ELR (cell line): ENCODE measurements at regions not wholly inside any gene's neighbourhood (a gene's known extent, or its start where the extent isn't known, plus 50 kb on each side); places are given as distances from the start of the nearest gene placed in this dataset.

ENCODE experiments used
- DNase-seq: peaks from one replicate; pipeline ENCODE4 v3.0.0-alpha.2; 2015; ENCODE audit warnings: low read depth

DNA sequence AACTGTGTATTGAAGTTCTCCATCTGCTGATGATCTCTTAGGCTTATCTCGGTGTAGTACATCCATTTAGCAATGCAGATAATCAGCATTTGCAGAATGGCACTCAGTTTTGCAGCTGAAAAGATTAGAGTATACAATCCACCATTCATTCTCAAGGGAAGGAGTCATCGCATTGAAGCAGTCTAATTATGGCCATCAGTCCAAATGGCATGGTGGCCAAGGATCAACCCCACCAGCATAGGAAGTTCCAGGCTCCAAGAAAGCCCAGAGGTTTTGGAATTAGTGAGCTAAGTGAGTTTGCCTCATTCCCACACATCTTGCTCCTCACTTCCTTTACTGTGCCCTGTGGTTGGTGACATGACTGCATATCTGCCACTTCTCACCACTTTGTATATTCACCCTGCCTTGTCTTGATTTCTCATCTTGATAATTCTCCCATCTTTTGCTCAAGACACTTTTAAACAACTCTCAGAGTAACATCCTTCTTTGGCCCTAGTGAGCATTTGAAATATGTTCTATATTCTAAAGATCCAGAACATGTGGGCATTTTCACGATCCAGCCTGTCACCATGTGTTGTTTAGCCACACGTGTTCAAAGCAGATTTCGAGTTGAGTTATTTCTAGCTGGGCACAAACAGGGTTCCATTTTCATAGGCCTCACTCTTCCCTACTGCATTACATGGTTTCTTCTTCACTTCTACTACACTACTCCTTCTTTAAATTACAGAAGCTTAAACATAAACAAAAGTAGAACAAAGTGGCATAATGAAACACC, 1119.8 kb downstream of the TSN start:
- no peak for DNase-seq

DNA sequence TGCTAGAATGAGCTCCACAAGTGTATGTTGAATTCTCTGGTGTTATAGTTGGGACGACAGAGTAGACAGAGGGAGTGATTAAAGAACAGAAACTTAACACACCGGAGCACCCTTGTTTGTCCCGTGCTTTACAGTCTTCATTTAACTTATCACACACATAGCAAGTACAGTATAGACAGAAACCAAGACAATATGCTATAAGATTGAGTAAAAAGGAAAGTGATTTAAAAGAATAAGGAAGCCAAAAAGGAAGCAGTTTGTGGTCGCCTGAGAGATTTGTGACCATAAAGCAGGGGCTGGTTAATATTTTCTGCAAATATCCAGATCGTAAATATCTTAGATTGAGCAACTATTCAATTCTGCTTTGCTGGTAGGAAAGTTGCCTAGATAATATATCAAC, 1128.4 kb downstream of the TSN start:
- DNase-seq: no peak

DNA sequence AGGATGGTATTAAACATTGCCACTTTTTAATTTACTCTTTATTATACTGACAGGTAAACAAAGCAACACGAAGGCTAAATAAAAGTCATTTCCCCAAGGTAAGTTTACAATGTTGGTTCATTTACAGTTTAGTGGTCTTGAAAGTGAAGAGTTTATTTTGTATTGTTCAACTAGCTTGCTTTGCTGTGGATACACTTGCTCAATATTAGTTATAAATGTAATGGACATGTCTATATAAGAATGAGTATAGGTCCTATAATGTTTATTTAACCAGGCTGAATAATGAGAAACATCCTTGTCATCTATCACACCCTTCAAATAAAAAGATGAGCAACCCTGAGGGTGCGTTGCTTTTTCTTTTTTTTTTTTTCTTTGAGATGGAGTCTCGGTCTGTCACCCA, 1129.4 kb downstream of the TSN start:
- no peak for DNase-seq

GRCh38 chr2:122885436-122885835, 1130.0 kb downstream of the TSN start:
- no peak for DNase-seq

DNA sequence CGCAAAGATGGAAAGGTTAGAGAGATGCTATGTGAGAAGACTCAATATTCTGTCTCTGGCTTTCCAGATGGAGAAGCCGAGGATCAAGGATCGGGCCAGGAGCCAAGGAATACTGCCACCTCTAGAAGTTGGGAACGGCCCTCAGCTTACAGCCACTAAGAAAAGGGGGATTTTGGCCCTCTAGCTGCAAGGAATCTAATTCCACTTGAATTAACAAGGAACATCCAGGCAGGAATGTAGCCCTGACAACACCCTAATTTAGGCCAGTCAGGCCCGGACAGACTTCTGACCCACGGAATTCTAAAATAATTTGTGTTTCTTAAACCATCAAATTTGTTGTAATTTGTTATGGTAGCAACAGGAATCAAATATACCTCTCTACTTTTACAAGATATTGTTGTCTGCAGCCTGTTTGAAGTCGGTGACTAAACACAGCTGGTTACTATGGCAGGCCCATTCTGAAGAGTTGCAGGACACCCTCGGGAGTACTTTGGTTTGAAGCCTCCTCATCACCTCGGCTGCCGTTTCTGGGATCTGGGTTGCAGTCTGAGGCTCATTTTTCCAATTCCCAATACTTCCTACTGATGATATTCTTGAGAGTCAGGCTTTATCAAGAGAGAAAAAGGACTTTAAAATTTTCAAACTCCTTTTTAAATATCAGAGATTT, 1131.2 kb downstream of the TSN start:
- DNase-seq: no peak

GRCh38 chr2:122899614-122900013, 1125.5 kb upstream of the CNTNAP5 start:
- DNase-seq: no peak

- DNase-seq: no peak
These were observed 1119.7 kb upstream of the CNTNAP5 start for GRCh38 chr2:122905431-122905830.

DNA sequence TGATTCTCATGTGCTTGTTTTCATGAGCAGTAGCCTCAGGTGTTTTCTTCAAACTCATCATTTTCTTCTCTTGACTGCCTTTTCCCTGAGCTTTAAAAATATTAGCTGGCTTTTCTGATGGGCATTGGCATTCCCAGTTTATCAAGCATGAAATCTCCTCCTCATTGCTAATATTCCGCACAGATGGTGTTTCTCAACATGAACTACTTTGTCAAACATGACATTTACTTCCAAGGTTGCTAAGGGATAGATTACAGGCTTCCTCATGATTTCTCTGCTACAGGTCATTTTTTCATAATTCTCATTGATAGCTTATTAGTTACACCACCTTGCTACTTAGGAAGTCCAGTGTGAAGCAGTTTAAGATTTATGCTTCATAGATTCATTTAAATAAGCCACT, 1116.9 kb upstream of the CNTNAP5 start:
- no peak for DNase-seq

DNA sequence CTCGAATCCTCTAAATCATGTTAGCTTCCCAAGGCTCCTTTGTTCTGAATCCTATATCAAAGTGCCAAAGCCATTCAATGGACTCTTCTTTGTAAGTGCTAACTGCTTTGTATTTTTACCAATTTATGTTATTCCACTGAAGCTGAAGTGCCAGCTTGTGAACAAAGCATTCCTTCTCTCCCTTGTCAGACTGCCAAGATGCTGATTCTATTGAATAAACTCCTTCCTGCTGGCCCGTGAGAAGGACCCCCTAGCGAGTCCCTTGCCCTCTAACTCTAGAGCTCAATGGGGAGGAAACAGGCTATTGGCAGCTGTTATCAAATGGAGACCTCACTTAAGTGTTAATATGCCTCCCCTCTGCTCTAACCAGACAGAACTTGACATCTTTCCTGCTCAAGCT, 1097.9 kb upstream of the CNTNAP5 start:
- DNase-seq: no peak

DNA sequence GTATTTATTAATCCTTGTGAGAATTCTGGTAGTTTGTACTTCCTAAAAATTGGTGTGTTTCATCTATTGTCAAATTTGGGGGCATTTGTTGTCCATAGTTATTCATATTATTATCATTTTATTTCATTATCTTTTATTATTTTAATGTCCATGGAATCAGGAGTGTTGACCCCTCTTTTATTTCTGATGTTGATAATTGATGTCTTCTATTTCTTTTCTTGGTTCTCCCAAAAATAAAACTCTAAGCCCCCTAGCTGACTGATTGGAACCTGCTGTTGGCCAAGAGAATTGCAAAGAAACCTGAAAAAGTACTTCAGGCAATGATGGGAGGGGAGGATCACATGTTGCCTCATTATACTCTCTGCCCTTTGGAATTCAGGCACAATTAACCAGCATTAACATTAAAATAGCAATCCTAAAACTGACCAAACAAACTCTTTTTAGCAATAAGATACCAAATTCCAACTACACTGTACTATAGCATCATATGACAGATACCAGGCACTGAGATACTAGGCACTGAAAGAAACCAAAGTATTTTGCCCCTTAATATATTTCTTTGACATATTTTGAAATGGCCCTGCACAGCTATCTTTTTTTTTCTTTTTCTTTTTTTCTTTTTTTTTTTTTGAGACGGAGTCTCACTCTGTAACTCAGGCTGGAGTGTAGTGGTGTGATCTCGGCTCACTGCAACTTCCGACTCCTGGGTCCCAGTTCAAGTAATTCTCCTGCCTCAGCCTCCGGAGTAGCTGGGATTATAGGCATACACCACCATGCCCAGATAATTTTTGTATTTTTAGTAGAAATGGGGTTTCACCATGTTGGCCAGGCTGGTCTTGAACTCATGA, 1097.2 kb upstream of the CNTNAP5 start:
- DNase-seq: no peak

DNA sequence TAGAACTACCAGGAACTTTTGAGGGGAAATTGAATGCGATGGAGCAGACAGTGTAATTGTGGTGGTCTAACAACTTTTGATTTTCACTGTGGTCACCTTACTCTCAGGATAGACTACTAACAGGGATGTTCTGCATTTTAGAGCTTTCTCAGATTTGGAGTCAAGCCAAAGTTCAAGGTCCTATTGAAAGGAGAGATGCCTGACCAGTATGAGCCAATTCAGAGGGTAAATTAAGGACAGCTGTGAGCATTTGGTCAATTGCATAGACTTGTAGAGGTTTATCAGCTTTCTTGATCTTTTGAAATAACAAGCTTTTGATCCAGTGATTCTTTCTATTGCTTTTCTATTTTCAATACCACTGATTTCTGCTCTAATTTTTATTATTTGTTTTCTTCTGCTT, 1095.7 kb upstream of the CNTNAP5 start:
- no peak for DNase-seq

DNA sequence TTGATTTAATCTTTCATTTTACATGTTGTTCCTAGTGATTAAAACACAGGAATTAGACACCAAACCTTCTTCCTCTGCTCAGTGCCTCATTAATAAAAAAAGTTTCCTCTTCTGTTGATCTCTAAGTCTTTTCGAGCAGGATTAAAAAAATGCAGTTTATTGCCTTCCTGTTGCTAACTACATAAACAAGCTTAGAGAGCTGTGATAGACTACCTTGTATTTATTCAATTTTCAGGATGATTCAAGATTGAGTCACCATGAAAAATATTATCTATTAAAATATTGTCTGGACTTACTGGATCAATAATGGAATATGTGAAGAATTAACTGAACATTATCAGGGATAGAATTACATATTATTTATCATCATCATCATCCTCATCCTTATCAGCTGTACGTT, 1089.6 kb upstream of the CNTNAP5 start:
- no peak for DNase-seq

- no peak for DNase-seq
These were observed 1085.3 kb upstream of the CNTNAP5 start for GRCh38 chr2:122939796-122940195.

DNA sequence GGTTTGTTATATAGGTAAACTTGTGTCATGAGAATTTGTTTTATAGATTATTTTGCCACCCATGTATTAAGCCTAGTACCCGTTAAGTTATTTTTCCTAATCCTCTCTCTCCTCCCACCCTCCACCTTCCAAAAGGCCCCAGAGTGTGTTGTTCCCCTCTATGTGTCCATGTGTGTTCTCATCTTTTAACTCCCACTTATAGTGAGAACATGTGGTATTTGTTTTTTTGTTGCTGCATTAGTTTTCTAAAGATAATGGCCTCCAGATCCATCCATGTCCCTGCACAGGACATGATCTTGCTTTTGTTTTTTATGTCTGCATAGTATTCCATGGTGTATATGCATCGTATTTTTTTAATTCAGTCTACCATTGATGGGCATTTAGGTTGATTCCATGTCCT, 1075.6 kb upstream of the CNTNAP5 start:
- DNase-seq: no peak

DNA sequence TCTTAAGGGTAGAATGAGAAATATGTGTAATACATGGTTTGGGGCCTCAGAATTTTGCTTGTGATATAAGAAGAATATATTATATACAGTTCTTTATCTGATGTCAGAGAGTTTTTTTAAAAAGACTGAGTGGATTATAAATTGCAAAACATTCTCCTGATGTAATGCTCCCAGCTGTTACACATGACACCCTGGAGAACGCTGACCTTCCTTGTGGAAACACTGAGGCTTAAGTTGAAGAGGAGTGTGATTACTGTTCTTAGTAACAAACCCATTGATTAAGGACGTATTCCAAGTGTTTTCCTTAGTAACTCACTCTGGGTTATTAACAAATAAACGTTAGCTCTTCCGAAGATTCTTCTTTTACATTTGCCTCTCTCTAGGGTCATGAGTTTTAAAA, 1069.3 kb upstream of the CNTNAP5 start:
- no peak for DNase-seq

DNA sequence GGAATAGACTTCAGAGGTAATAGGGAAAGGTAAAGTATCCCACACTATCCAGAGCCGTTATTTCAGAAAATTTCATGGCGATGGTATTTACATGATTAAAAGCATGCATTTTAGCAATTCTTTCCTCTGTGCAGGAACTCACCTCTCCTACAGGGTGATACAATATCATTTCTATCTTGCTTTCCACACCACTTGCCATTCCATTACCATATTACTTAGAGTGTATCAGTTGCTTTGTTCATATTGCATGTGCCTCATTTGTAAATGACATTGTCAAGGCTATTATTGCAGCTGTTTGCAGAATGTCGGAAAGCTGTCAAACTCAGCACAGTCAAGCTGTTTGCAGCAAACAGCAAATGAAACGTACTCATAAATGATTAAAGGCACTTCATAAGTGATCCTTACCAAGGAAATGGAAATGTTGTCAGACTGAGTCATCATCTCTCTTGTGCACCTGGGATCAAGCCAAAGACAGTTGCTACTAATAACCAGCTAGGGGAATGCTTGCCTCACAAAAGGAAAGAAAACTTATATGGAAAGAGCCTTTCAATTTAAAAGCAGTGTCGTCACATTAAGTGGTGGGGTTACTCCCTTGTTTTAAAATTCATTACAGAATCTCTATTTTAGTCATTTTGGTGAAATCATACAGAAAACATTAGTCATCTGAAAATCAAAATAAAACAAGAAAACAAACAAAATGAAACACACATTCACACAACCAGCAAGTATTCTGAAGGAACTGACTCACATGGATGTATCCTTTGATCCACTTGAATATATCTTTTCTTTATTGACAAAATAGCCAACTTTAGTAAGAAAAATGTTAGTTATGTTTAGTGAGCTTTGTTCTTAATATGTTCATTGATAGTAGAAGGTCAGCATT, 1064.1 kb upstream of the CNTNAP5 start:
- DNase-seq: peak; percentile 84

- DNase-seq: no peak
These were observed 1058.6 kb upstream of the CNTNAP5 start for GRCh38 chr2:122966461-122966860.

- DNase-seq: no peak
These were observed 1047.5 kb upstream of the CNTNAP5 start for GRCh38 chr2:122977580-122977979.

GRCh38 chr2:122980671-122981070, 1044.4 kb upstream of the CNTNAP5 start:
- DNase-seq: no peak

DNA sequence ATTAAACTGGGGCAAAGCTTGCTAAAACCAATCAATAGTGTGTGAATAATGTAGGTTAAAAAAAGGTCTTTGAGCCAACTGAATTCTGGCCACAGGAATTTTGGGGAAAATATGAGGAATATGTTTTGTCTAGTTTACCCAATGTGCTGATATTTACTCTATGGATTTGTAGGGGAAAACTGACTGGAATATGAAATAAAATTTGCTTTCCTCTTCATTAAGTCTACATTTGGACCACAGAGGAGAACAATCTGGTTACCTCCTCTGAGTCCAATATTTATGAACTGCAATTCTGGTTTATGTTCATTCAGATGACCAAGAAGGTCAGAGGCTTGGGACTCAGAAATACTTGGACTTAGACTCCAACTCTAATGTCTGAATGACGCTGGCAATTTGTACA, 1042.2 kb upstream of the CNTNAP5 start:
- DNase-seq: no peak

GRCh38 chr2:122988395-122989221, 1036.5 kb upstream of the CNTNAP5 start:
- DNase-seq: no peak
